HCT116 (cell line): ENCODE measurements at regions not wholly inside any gene's neighbourhood (a gene's known extent, or its start where the extent isn't known, plus 50 kb on each side); places are given as distances from the start of the nearest gene placed in this dataset.

Experiments used
- ATAC-seq: fragments of 200-7000 bp; cut with Tn5 transposase; 2 replicates; pipeline ENCODE4 v1.9.1; 2020; ENCODE audit warnings: mild to moderate bottlenecking, moderate library complexity
- BruUV-seq: library from RNA; stranded (reverse); fragments of 400-500 nt; replicated peaks from 2 replicates; lab custom pipeline; 2021; lab: Mats Ljungman, UMichigan
- CTCF ChIA-PET: fragments of 300-600 bp; sonication (Branson Sonifier 250); formaldehyde crosslinking; loops from one replicate; lab custom pipeline; 2021; ENCODE audit warnings: antibody characterized with exemption; lab: Charles Lee
- POLR2A ChIA-PET: fragments of 300-600, 350-600 bp; sonication (Branson Sonifier 250); formaldehyde crosslinking; loops from one replicate; lab custom pipeline; 2021; ENCODE audit warnings: antibody characterized with exemption; lab: Charles Lee
- RAD21 ChIA-PET, 2 experiments: fragments of 300-600 bp; sonication (Branson Sonifier 250); formaldehyde crosslinking; loops; one replicate each; lab custom pipeline; 2023; ENCODE audit warnings: low total read pairs in 2 of 2; ENCODE audit not compliant: uncharacterized antibody in 2 of 2, unreplicated experiment in 2 of 2, low non-redundant PET in 1 of 2; lab: Charles Lee
- DNase-seq: peaks from one replicate; pipeline ENCODE4 v3.0.0-alpha.2; 2010; ENCODE audit warnings: low read depth, low spot score
- H2AFZ ChIP-seq: fragments of 200-600 bp; shearing (Covaris generic), sonication (generic); 2 replicates; pipeline ENCODE4 v1.6.1; 2017; ENCODE audit warnings: low read depth, mixed run types, mixed read lengths, antibody characterized with exemption, low read length; ENCODE audit not compliant: poor library complexity, severe bottlenecking
- H3K27ac ChIP-seq: 2 replicates; pipeline ENCODE4 v1.5.1; 2012; ENCODE audit warnings: low read depth, low read length
- H3K27me3 ChIP-seq: fragments of 200-600 bp; sonication (generic); 2 replicates; pipeline ENCODE4 v1.6.1; 2016; ENCODE audit warnings: mixed run types, low read length, mixed read lengths; ENCODE audit not compliant: insufficient read depth
- H3K36me3 ChIP-seq, 2 experiments: fragments of 200-500 bp in 1 of 2; fragments of 200-600 bp in 1 of 2; sonication (Bioruptor generic) in 1 of 2; sonication (generic) in 1 of 2; 2 replicates each; pipeline versions ENCODE4 v1.5.1 to v1.6.1; 2014 to 2016; ENCODE audit warnings: low read length in 2 of 2, inconsistent platforms in 1 of 2, mixed read lengths in 1 of 2, mixed run types in 1 of 2; ENCODE audit not compliant: insufficient read depth in 2 of 2, control insufficient read depth in 1 of 2
- H3K4me1 ChIP-seq, 2 experiments: fragments of 200-600 bp in 1 of 2; sonication (generic) in 1 of 2; 2 replicates each; pipeline versions ENCODE4 v1.5.1 to v1.6.1; 2012 to 2017; ENCODE audit warnings: low read length in 2 of 2, inconsistent platforms in 1 of 2, mild to moderate bottlenecking in 1 of 2, mixed read lengths in 1 of 2, mixed run types in 1 of 2, moderate library complexity in 1 of 2; ENCODE audit not compliant: insufficient read depth in 2 of 2, control insufficient read depth in 1 of 2
- H3K4me2 ChIP-seq: fragments of 200-600 bp; sonication (generic); 2 replicates; pipeline ENCODE4 v1.6.1; 2017; ENCODE audit warnings: mixed run types, low read length, mixed read lengths
- H3K4me3 ChIP-seq, 2 experiments: fragments of 200-600 bp in 1 of 2; sonication (generic) in 1 of 2; replicated peaks in 1 of 2; 2 replicates each; pipeline ENCODE4 v1.5.1; 2011 to 2016; ENCODE audit warnings: low read length in 2 of 2, control low read depth in 1 of 2, low read depth in 1 of 2, mild to moderate bottlenecking in 1 of 2, mixed read lengths in 1 of 2, mixed run types in 1 of 2
- H3K79me2 ChIP-seq: fragments of 200-600 bp; sonication (generic); 2 replicates; pipeline ENCODE4 v1.6.1; 2017; ENCODE audit warnings: mild to moderate bottlenecking, mixed run types, low read length, moderate library complexity, mixed read lengths; ENCODE audit not compliant: insufficient read depth
- H3K9ac ChIP-seq: fragments of 200-600 bp; sonication (generic); 2 replicates; pipeline ENCODE4 v1.6.1; 2016; ENCODE audit warnings: low read length, mixed read lengths
- H3K9me2 ChIP-seq: fragments of 200-600 bp; sonication (generic), shearing (Covaris generic); 2 replicates; pipeline ENCODE4 v1.6.1; 2017; ENCODE audit warnings: mixed run types, mild to moderate bottlenecking, moderate library complexity; ENCODE audit not compliant: insufficient read depth
- H3K9me3 ChIP-seq, 2 experiments: fragments of 200-500 bp in 1 of 2; fragments of 200-600 bp in 1 of 2; sonication (Bioruptor generic) in 1 of 2; sonication (generic) in 1 of 2; 2 replicates each; pipeline ENCODE4 v1.6.1; 2014 to 2017; ENCODE audit warnings: low read length in 2 of 2, mixed read lengths in 2 of 2, inconsistent platforms in 1 of 2, low read depth in 1 of 2, mild to moderate bottlenecking in 1 of 2, mixed run types in 1 of 2, moderate library complexity in 1 of 2; ENCODE audit not compliant: control insufficient read depth in 1 of 2, insufficient read depth in 1 of 2
- H4K20me1 ChIP-seq: fragments of 200-600 bp; sonication (generic), shearing (Covaris generic); 2 replicates; pipeline ENCODE4 v1.6.1; 2017; ENCODE audit warnings: mixed run types, mild to moderate bottlenecking, moderate library complexity; ENCODE audit not compliant: insufficient read depth
- CBX3 ChIP-seq: IDR thresholded peaks from 2 replicates; pipeline ENCODE4 v1.6.1; 2012; ENCODE audit warnings: low read depth
- CEBPB ChIP-seq: IDR thresholded peaks from 2 replicates; pipeline ENCODE4 v1.6.1; 2012; ENCODE audit warnings: low read depth
- CTCF ChIP-seq, 3 experiments: fragments of 200-600 bp in 1 of 3; sonication (generic) in 1 of 3; IDR thresholded peaks in 2 of 3; conservative IDR thresholded peaks in 1 of 3; 2 replicates each; pipeline ENCODE4 v1.5.1; 2012 to 2017; ENCODE audit warnings: low read depth in 2 of 3, low read length in 2 of 3, antibody characterized with exemption in 1 of 3, borderline replicate concordance in 1 of 3, control low read depth in 1 of 3, mild to moderate bottlenecking in 1 of 3, mixed read lengths in 1 of 3, mixed run types in 1 of 3, moderate library complexity in 1 of 3; ENCODE audit not compliant: insufficient read depth in 1 of 3
- EGR1 ChIP-seq: IDR thresholded peaks from 2 replicates; pipeline ENCODE4 v1.6.1; 2012; ENCODE audit warnings: low read depth
- POLR2A ChIP-seq: IDR thresholded peaks from 2 replicates; pipeline ENCODE4 v1.7.0; 2011; ENCODE audit warnings: borderline replicate concordance; ENCODE audit not compliant: insufficient read depth, insufficient read length; ENCODE audit errors: extremely low read depth
- RAD21 ChIP-seq: IDR thresholded peaks from 2 replicates; pipeline ENCODE4 v1.6.1; 2012; ENCODE audit warnings: low read depth, mild to moderate bottlenecking
- SP1 ChIP-seq: IDR thresholded peaks from 2 replicates; pipeline ENCODE4 v1.6.1; 2012; ENCODE audit warnings: low read depth
- SRF ChIP-seq: IDR thresholded peaks from 2 replicates; pipeline ENCODE4 v1.6.1; 2012; ENCODE audit warnings: low read depth
- TCF7L2 ChIP-seq: IDR thresholded peaks from 2 replicates; pipeline ENCODE4 v1.7.0; 2011; ENCODE audit warnings: borderline replicate concordance, inconsistent platforms; ENCODE audit not compliant: insufficient read depth, insufficient read length; ENCODE audit errors: extremely low read depth
- YY1 ChIP-seq: IDR thresholded peaks from 2 replicates; pipeline ENCODE4 v1.6.1; 2011; ENCODE audit warnings: low read length, low read depth, moderate library complexity, mild to moderate bottlenecking; ENCODE audit not compliant: insufficient replicate concordance; ENCODE audit errors: extremely low read depth
- ZNF274 ChIP-seq: fragments of 200-500 bp; sonication (Bioruptor generic); IDR thresholded peaks from 2 replicates; pipeline ENCODE4 v1.6.1; 2014; ENCODE audit warnings: mild to moderate bottlenecking, low read depth, low read length, inconsistent platforms
- intact Hi-C: fragments of 100-400 bp; cut with micrococcal nuclease; formaldehyde crosslinking; loops from 2 replicates; pipeline ENCODE4 v1.10.0; 2022
- TF ChIP-seq, protein P1 (sequence below): IDR thresholded peaks from 2 replicates; pipeline ENCODE4 v1.6.1; 2011; ENCODE audit warnings: mild to moderate bottlenecking, low read length, moderate library complexity; ENCODE audit not compliant: insufficient replicate concordance; ENCODE audit errors: extremely low read depth

- TF ChIP-seq TCF7L2 = no peak
- TF ChIP-seq, protein P1, sequence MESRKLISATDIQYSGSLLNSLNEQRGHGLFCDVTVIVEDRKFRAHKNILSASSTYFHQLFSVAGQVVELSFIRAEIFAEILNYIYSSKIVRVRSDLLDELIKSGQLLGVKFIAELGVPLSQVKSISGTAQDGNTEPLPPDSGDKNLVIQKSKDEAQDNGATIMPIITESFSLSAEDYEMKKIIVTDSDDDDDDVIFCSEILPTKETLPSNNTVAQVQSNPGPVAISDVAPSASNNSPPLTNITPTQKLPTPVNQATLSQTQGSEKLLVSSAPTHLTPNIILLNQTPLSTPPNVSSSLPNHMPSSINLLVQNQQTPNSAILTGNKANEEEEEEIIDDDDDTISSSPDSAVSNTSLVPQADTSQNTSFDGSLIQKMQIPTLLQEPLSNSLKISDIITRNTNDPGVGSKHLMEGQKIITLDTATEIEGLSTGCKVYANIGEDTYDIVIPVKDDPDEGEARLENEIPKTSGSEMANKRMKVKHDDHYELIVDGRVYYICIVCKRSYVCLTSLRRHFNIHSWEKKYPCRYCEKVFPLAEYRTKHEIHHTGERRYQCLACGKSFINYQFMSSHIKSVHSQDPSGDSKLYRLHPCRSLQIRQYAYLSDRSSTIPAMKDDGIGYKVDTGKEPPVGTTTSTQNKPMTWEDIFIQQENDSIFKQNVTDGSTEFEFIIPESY = no peak
- no peak for TF ChIP-seq POLR2A
- no peak for TF ChIP-seq YY1
These were observed 70.0 kb upstream of the SRSF6 start (continued) for GRCh38 chr20:43387737-43388136.

DNA sequence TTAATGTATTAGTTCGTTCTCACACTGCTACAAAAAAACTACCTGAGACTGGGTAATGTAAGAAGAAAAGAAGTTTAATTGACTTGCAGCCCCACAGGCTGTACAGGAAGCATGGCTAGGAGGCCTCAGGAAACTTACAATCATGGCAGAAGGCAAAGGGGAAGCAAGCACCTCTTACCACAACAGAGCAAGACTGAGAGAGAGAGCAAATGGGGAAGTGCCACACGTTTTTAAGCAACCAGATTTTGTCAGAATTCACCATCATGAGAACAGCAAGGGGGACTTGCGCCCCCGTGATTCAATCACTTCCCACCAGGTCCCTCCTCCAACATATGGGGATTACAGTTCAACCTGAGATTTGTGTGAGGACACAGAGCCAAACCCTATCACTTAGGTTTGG, 70.8 kb upstream of the SRSF6 start:
- H3K9me2 ChIP-seq = no peaks in the 10 kb centered on the region
- H3K36me3 ChIP-seq = no peaks in the 10 kb centered on the region
- H3K4me3 ChIP-seq = no peak overlapping the region
- H3K4me2 ChIP-seq = no peak overlapping the region
- no TSS peak for BruUV-seq
- DNase-seq = no peak
- H3K9ac ChIP-seq = no peak overlapping the region
- ChIA-PET RAD21 (no interaction called here), CTCF (no interaction called here), POLR2A (no interaction called here)
- no peaks in the 10 kb centered on the region for H4K20me1 ChIP-seq
- intact Hi-C loops = no loop called here
- no peaks in the 10 kb centered on the region for H3K9me3 ChIP-seq
- no peak overlapping the region for H2AFZ ChIP-seq
- ATAC-seq = no peak
- no peak overlapping the region for H3K27ac ChIP-seq
- TF ChIP-seq CTCF (IDR thresholded peaks at IDR 0.05 in 2 of 3, conservative IDR thresholded peaks at IDR 0.05 in 1 of 3; ENCODE audit: borderline replicate concordance in 1 of 3, insufficient read depth in 1 of 3, low read depth in 2 of 3, low read length in 2 of 3) (no peak), SRF (no peak), EGR1 (no peak), RAD21 (no peak), SP1 (no peak), CEBPB (no peak), CBX3 (no peak), ZNF274 (no peak)
- TF ChIP-seq, protein P1 = no peak
- no peaks in the 10 kb centered on the region for H3K79me2 ChIP-seq
- H3K4me1 ChIP-seq = no peaks in the 10 kb centered on the region
- H3K27me3 ChIP-seq = peaks cover 15% of the 10 kb centered on the region; the same call in 1 of the 2 replicates
